ENCODE measurements at regions not wholly inside any gene's neighbourhood (a gene's known extent, or its start where the extent isn't known, plus 50 kb on each side); places are given as distances from the start of the nearest gene placed in this dataset.

DNA sequence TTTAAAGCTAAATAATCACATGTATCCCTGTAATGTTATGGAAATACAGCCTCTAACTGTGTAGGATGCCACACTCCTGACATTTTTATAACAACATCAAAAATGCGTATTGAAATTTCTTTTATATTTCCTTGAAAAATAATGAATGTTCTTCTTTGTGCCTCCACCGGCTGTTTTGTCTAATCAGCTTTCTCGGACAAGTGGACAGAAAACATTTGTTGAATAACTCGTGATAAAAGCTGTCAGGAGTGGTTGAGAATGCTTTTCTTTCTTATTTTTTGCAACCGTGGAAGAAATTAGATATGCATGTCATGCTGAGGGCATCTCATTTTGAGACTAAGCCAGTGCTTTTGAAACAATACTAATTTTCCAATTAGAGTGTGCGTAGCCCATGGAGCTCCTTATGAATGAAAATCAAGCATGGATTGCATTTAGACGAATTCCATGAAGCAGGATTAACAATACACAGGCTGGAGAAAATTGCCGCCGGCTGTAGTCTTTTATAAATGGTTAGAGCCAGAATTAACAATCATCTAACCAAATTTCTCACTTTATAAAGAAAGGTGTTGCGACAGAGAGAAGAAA is 614.5 kb upstream of the LCORL start:
- no peak for TF ChIP-seq CTCF (IDR thresholded peaks at IDR 0.05)
- no peak for TF ChIP-seq POLR2A (IDR thresholded peaks at IDR 0.05)

All from heart left ventricle (tissue), 13 donors.